ENCODE measurements at regions not wholly inside any gene's neighbourhood (a gene's known extent, or its start where the extent isn't known, plus 50 kb on each side); places are given as distances from the start of the nearest gene placed in this dataset.
"Not testable (repeated sequence)": the region's sequence is repeated elsewhere in the genome, so short reads cannot be mapped to it uniquely, and the experiment has no call there.

- Mint-ChIP-seq H3K4me3 (no peak overlapping the region), H3K36me3 (no peaks in the 10 kb centered on the region), H3K4me1 (no peaks in the 10 kb centered on the region), H3K27ac (no peak overlapping the region), H3K9me3 (peaks cover 3 to 23% (median 12%) of the 10 kb centered on the region in 9 donors), H3K27me3 (peaks cover 0 to 2% (median 0%) of the 10 kb centered on the region in 5 donors)
- no peak for DNase-seq
- POLR2A ChIA-PET = no interaction called here
- ATAC-seq = no peak
These were observed 104.4 kb upstream of the DIO2 start for GRCh38 chr14:80315681-80316080.

- Mint-ChIP-seq H3K4me1 (no peaks in the 10 kb centered on the region), H3K4me3 (no peak overlapping the region), H3K27ac (no peak overlapping the region), H3K27me3 (peaks cover 0 to 2% (median 0%) of the 10 kb centered on the region in 5 donors), H3K36me3 (no peaks in the 10 kb centered on the region), H3K9me3 (peaks cover 2 to 23% (median 4%) of the 10 kb centered on the region in 9 donors)
- DNase-seq (no peak), ATAC-seq (no peak)
- POLR2A ChIA-PET = no interaction called here
These were observed 102.5 kb upstream of the DIO2 start for GRCh38 chr14:80313806-80314205.

- Mint-ChIP-seq H3K9me3 (peaks cover 0 to 24% (median 3%) of the 10 kb centered on the region in 9 donors), H3K36me3 (no peaks in the 10 kb centered on the region), H3K4me1 (no peaks in the 10 kb centered on the region), H3K27me3 (no peaks in the 10 kb centered on the region), H3K4me3 (no peak overlapping the region), H3K27ac (no peak overlapping the region)
- POLR2A ChIA-PET = no interaction called here
- DNase-seq (no peak), ATAC-seq (no peak)
These were observed 99.8 kb upstream of the DIO2 start for GRCh38 chr14:80310938-80311750.

GRCh38 chr14:80304125-80304766, 92.9 kb upstream of the DIO2 start:
- no peak for DNase-seq
- Mint-ChIP-seq H3K4me1 (no peaks in the 10 kb centered on the region), H3K9me3 (peaks cover 0 to 21% (median 0%) of the 10 kb centered on the region in 9 donors), H3K27ac (no peak overlapping the region), H3K4me3 (no peak overlapping the region), H3K27me3 (no peaks in the 10 kb centered on the region), H3K36me3 (no peaks in the 10 kb centered on the region)
- no peak for ATAC-seq
- POLR2A ChIA-PET = no interaction called here

- Mint-ChIP-seq H3K27ac (no peak overlapping the region), H3K27me3 (peaks cover 0 to 1% (median 0%) of the 10 kb centered on the region in 5 donors), H3K4me1 (no peaks in the 10 kb centered on the region), H3K9me3 (peaks cover 0 to 14% (median 8%) of the 10 kb centered on the region in 9 donors), H3K36me3 (no peaks in the 10 kb centered on the region), H3K4me3 (no peak overlapping the region)
- ATAC-seq = no peak
- DNase-seq = no peak
- POLR2A ChIA-PET = no interaction called here
These were observed 89.0 kb upstream of the DIO2 start for GRCh38 chr14:80300351-80300750.

- peaks cover 0 to 3% (median 0%) of the 10 kb centered on the region in 5 donors for H3K27me3 Mint-ChIP-seq
- H3K9me3 Mint-ChIP-seq = peaks cover 0 to 14% (median 9%) of the 10 kb centered on the region in 9 donors
- POLR2A ChIA-PET = no interaction called here
- DNase-seq = no peak
- ATAC-seq = no peak
- no peaks in the 10 kb centered on the region for H3K4me1 Mint-ChIP-seq
- H3K36me3 Mint-ChIP-seq = no peaks in the 10 kb centered on the region
- H3K4me3 Mint-ChIP-seq = no peak overlapping the region
- no peak overlapping the region for H3K27ac Mint-ChIP-seq
These were observed 87.2 kb upstream of the DIO2 start for GRCh38 chr14:80298491-80299017.

- Mint-ChIP-seq H3K4me1 (no peaks in the 10 kb centered on the region), H3K36me3 (no peaks in the 10 kb centered on the region), H3K4me3 (no peak overlapping the region), H3K27me3 (peaks cover 0 to 1% (median 0%) of the 10 kb centered on the region in 5 donors), H3K9me3 (peaks cover 0 to 12% (median 6%) of the 10 kb centered on the region in 9 donors), H3K27ac (no peak overlapping the region)
- POLR2A ChIA-PET = no interaction called here
- ATAC-seq (no peak), DNase-seq (no peak)
These were observed 79.8 kb upstream of the DIO2 start for GRCh38 chr14:80291101-80291500.

GRCh38 chr14:80286744-80287143, 75.4 kb upstream of the DIO2 start:
- H3K36me3 Mint-ChIP-seq, H3K27ac Mint-ChIP-seq, H3K4me1 Mint-ChIP-seq, DNase-seq, H3K27me3 Mint-ChIP-seq, ATAC-seq, H3K4me3 Mint-ChIP-seq, POLR2A ChIA-PET: not testable (repeated sequence)
- H3K9me3 Mint-ChIP-seq = peaks cover 0 to 25% (median 15%) of the 10 kb centered on the region in 9 donors

GRCh38 chr14:80278293-80279023, 67.2 kb upstream of the DIO2 start:
- ATAC-seq (no peak), DNase-seq (no peak)
- Mint-ChIP-seq H3K36me3 (no peaks in the 10 kb centered on the region), H3K27me3 (no peaks in the 10 kb centered on the region), H3K4me3 (no peak overlapping the region), H3K4me1 (no peaks in the 10 kb centered on the region), H3K9me3 (peaks cover 0 to 13% (median 0%) of the 10 kb centered on the region in 9 donors), H3K27ac (no peak overlapping the region)
- POLR2A ChIA-PET = no interaction called here

GRCh38 chr14:80275208-80275850, 64.0 kb upstream of the DIO2 start:
- peaks cover 0 to 14% (median 0%) of the 10 kb centered on the region in 9 donors for H3K9me3 Mint-ChIP-seq
- ATAC-seq = no peak

GRCh38 chr14:80274310-80274709, 63.0 kb upstream of the DIO2 start:
- H3K4me1 Mint-ChIP-seq, H3K27ac Mint-ChIP-seq, H3K36me3 Mint-ChIP-seq, H3K27me3 Mint-ChIP-seq, H3K4me3 Mint-ChIP-seq, DNase-seq, ATAC-seq, POLR2A ChIA-PET: not testable (repeated sequence)
- H3K9me3 Mint-ChIP-seq = peaks cover 0 to 11% (median 0%) of the 10 kb centered on the region in 9 donors

More at GRCh38 chr14:80275208-80275850, 64.0 kb upstream of the DIO2 start:
- H3K36me3 Mint-ChIP-seq = no peaks in the 10 kb centered on the region
- no peak overlapping the region for H3K27ac Mint-ChIP-seq
- H3K27me3 Mint-ChIP-seq = peaks cover 0 to 3% (median 0%) of the 10 kb centered on the region in 5 donors
- H3K4me3 Mint-ChIP-seq = no peak overlapping the region
- DNase-seq = no peak
- no peaks in the 10 kb centered on the region for H3K4me1 Mint-ChIP-seq
- POLR2A ChIA-PET = no interaction called here

GRCh38 chr14:80271389-80271788, 60.1 kb upstream of the DIO2 start:
- peaks cover 0 to 3% (median 0%) of the 10 kb centered on the region in 5 donors for H3K27me3 Mint-ChIP-seq
- no peaks in the 10 kb centered on the region for H3K4me1 Mint-ChIP-seq
- POLR2A ChIA-PET = no interaction called here
- no peak overlapping the region for H3K27ac Mint-ChIP-seq
- no peak for DNase-seq
- peaks cover 0 to 11% (median 0%) of the 10 kb centered on the region in 9 donors for H3K9me3 Mint-ChIP-seq
- no peaks in the 10 kb centered on the region for H3K36me3 Mint-ChIP-seq
- no peak overlapping the region for H3K4me3 Mint-ChIP-seq
- no peak for ATAC-seq

Measured in naive thymus-derived CD8-positive, alpha-beta T cell (primary cell).